ENCODE measurements at regions not wholly inside any gene's neighbourhood (a gene's known extent, or its start where the extent isn't known, plus 50 kb on each side); places are given as distances from the start of the nearest gene placed in this dataset.

- TF ChIP-seq CTCF (IDR thresholded peaks at IDR 0.05): no peak
- TF ChIP-seq POLR2A (IDR thresholded peaks at IDR 0.05): no peak
These were observed 98.7 kb upstream of the SGK1 start for GRCh38 chr6:134416418-134417154.
